ENCODE measurements at regions not wholly inside any gene's neighbourhood (a gene's known extent, or its start where the extent isn't known, plus 50 kb on each side); places are given as distances from the start of the nearest gene placed in this dataset.

DNA sequence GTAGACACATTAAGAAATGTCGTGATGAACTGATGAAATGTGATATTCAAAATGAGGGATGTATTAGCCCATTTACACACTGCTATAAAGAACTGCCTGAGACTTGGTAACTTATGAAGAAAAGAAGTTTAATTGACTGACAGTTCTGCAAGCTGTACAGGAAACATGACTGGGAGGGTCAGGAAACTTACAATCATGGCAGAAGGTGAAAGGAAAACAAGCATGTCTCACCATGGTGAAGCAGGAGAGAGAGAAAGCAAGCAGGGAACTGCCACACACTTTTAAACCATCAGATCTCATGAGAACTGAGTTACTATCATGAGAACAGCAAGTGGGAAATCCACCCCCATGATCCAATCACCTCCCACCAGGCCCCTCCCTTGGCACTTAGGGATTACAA, 1010.8 kb upstream of the CELF4 start:
- Histone ChIP-seq H3K9ac (ENCODE audit: low read depth in 1 of 2, low read length in 2 of 2) (no peak overlapping the region), H3K27me3 (ENCODE audit: control insufficient read depth in 4 of 4, insufficient read depth in 4 of 4, low read length in 3 of 4) (no peaks in the 10 kb centered on the region), H3K9me3 (ENCODE audit: control insufficient read depth in 4 of 4, low read length in 3 of 4) (no peaks in the 10 kb centered on the region), H3K36me3 (ENCODE audit: control insufficient read depth in 4 of 4, insufficient read depth in 3 of 4, low read depth in 1 of 4, low read length in 3 of 4) (no peaks in the 10 kb centered on the region), H3K27ac (ENCODE audit: low read depth in 1 of 2, low read length in 2 of 2) (no peak overlapping the region), H3K4me3 (ENCODE audit: low read depth in 1 of 3, low read length in 3 of 3) (no peak overlapping the region), H3K4me1 (ENCODE audit: control insufficient read depth in 4 of 4, insufficient read depth in 4 of 4, low read length in 3 of 4) (no peaks in the 10 kb centered on the region)
- 74% methylated on average over 1 of the region's 1 CpG for WGBS
- TF ChIP-seq, protein P1, sequence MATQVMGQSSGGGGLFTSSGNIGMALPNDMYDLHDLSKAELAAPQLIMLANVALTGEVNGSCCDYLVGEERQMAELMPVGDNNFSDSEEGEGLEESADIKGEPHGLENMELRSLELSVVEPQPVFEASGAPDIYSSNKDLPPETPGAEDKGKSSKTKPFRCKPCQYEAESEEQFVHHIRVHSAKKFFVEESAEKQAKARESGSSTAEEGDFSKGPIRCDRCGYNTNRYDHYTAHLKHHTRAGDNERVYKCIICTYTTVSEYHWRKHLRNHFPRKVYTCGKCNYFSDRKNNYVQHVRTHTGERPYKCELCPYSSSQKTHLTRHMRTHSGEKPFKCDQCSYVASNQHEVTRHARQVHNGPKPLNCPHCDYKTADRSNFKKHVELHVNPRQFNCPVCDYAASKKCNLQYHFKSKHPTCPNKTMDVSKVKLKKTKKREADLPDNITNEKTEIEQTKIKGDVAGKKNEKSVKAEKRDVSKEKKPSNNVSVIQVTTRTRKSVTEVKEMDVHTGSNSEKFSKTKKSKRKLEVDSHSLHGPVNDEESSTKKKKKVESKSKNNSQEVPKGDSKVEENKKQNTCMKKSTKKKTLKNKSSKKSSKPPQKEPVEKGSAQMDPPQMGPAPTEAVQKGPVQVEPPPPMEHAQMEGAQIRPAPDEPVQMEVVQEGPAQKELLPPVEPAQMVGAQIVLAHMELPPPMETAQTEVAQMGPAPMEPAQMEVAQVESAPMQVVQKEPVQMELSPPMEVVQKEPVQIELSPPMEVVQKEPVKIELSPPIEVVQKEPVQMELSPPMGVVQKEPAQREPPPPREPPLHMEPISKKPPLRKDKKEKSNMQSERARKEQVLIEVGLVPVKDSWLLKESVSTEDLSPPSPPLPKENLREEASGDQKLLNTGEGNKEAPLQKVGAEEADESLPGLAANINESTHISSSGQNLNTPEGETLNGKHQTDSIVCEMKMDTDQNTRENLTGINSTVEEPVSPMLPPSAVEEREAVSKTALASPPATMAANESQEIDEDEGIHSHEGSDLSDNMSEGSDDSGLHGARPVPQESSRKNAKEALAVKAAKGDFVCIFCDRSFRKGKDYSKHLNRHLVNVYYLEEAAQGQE (IDR thresholded peaks at IDR 0.05), result no peak
- no peak for DNase-seq (ENCODE audit: low spot score)

DNA sequence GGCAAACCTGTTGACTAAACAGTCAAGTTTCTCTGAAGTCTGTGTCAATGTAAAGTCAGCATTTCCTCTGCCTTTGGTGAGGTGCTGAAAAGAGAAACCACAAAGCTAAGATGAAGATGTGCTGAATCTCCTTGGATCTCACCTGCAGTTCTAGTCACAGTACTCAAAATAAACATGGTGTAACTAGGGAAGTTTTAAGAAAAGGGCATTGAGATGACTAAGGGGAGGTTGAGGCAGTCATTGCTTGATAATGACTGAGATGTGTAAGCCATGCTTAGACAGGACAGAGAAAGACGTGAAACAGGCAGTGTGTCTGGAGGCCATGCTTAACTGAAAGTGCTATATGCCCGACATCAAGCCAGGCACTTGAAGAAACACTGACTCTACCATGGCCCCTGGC, 1010.0 kb upstream of the CELF4 start:
- TF ChIP-seq, protein P2, sequence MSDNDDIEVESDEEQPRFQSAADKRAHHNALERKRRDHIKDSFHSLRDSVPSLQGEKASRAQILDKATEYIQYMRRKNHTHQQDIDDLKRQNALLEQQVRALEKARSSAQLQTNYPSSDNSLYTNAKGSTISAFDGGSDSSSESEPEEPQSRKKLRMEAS (IDR thresholded peaks at IDR 0.05), result no peak
- Histone ChIP-seq H3K27me3 (ENCODE audit: control insufficient read depth in 4 of 4, insufficient read depth in 4 of 4, low read length in 3 of 4) (no peaks in the 10 kb centered on the region), H3K9me3 (ENCODE audit: control insufficient read depth in 4 of 4, low read length in 3 of 4) (no peaks in the 10 kb centered on the region), H3K4me3 (ENCODE audit: low read depth in 1 of 3, low read length in 3 of 3) (no peak overlapping the region), H3K27ac (ENCODE audit: low read depth in 1 of 2, low read length in 2 of 2) (no peak overlapping the region), H3K9ac (ENCODE audit: low read depth in 1 of 2, low read length in 2 of 2) (no peak overlapping the region), H3K4me1 (ENCODE audit: control insufficient read depth in 4 of 4, insufficient read depth in 4 of 4, low read length in 3 of 4) (no peaks in the 10 kb centered on the region), H3K36me3 (ENCODE audit: control insufficient read depth in 4 of 4, insufficient read depth in 3 of 4, low read depth in 1 of 4, low read length in 3 of 4) (no peaks in the 10 kb centered on the region)
- WGBS, result 77% methylated on average over 2 of the region's 2 CpGs
- no peak for DNase-seq (ENCODE audit: low spot score)

DNA sequence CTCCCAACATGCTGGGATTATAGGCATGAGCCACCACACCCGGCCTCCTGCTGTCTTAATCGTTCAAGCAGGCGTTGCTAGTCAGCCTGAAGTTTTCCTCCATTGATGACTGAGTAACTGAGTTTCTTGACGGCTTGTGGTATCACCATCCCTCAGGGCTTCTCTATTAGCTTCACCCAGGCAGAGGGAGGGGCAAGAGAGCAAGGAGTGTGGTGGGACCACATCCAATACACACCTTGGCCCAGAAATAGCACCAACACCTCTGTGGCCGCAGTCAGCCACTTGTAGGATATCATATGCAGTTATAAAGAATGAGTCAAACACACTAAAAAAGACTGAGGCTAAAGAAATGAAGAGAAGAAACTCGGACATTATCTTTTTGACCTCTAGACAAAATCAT, 1009.4 kb upstream of the CELF4 start:
- 80% methylated on average over 6 of the region's 6 CpGs for WGBS
- no peaks in the 10 kb centered on the region for H3K27me3 ChIP-seq (ENCODE audit: control insufficient read depth in 4 of 4, insufficient read depth in 4 of 4, low read length in 3 of 4)
- H3K4me3 ChIP-seq (ENCODE audit: low read depth in 1 of 3, low read length in 3 of 3), result no peak overlapping the region
- no peaks in the 10 kb centered on the region for H3K36me3 ChIP-seq (ENCODE audit: control insufficient read depth in 4 of 4, insufficient read depth in 3 of 4, low read depth in 1 of 4, low read length in 3 of 4)
- TF ChIP-seq HNF4G (IDR thresholded peaks at IDR 0.05) (no peak), GABPA (IDR thresholded peaks at IDR 0.05 in 1 of 2, conservative IDR thresholded peaks at IDR 0.05 in 1 of 2) (no peak), FOXA1 (IDR thresholded peaks at IDR 0.05) (no peak), EGR1 (IDR thresholded peaks at IDR 0.05; ENCODE audit: low read depth in 2 of 2) (no peak), YY1 (IDR thresholded peaks at IDR 0.05) (no peak), NR2F2 (IDR thresholded peaks at IDR 0.05) (no peak), HNF4A (conservative IDR thresholded peaks at IDR 0.05) (no peak), TAF1 (conservative IDR thresholded peaks at IDR 0.05) (no peak), RXRA (IDR thresholded peaks at IDR 0.05) (no peak), FOXA2 (IDR thresholded peaks at IDR 0.05) (no peak), SP1 (IDR thresholded peaks at IDR 0.05) (no peak)
- TF ChIP-seq, protein P2 (IDR thresholded peaks at IDR 0.05), result no peak
- TF ChIP-seq, protein P3, sequence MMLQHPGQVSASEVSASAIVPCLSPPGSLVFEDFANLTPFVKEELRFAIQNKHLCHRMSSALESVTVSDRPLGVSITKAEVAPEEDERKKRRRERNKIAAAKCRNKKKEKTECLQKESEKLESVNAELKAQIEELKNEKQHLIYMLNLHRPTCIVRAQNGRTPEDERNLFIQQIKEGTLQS (IDR thresholded peaks at IDR 0.05), result no peak
- TF ChIP-seq, protein P4, sequence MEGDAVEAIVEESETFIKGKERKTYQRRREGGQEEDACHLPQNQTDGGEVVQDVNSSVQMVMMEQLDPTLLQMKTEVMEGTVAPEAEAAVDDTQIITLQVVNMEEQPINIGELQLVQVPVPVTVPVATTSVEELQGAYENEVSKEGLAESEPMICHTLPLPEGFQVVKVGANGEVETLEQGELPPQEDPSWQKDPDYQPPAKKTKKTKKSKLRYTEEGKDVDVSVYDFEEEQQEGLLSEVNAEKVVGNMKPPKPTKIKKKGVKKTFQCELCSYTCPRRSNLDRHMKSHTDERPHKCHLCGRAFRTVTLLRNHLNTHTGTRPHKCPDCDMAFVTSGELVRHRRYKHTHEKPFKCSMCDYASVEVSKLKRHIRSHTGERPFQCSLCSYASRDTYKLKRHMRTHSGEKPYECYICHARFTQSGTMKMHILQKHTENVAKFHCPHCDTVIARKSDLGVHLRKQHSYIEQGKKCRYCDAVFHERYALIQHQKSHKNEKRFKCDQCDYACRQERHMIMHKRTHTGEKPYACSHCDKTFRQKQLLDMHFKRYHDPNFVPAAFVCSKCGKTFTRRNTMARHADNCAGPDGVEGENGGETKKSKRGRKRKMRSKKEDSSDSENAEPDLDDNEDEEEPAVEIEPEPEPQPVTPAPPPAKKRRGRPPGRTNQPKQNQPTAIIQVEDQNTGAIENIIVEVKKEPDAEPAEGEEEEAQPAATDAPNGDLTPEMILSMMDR (IDR thresholded peaks at IDR 0.05; ENCODE audit: low read depth, low read length, missing input control), result no peak
- TF ChIP-seq, protein P5, sequence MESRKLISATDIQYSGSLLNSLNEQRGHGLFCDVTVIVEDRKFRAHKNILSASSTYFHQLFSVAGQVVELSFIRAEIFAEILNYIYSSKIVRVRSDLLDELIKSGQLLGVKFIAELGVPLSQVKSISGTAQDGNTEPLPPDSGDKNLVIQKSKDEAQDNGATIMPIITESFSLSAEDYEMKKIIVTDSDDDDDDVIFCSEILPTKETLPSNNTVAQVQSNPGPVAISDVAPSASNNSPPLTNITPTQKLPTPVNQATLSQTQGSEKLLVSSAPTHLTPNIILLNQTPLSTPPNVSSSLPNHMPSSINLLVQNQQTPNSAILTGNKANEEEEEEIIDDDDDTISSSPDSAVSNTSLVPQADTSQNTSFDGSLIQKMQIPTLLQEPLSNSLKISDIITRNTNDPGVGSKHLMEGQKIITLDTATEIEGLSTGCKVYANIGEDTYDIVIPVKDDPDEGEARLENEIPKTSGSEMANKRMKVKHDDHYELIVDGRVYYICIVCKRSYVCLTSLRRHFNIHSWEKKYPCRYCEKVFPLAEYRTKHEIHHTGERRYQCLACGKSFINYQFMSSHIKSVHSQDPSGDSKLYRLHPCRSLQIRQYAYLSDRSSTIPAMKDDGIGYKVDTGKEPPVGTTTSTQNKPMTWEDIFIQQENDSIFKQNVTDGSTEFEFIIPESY (IDR thresholded peaks at IDR 0.05), result no peak
- H3K27ac ChIP-seq (ENCODE audit: low read depth in 1 of 2, low read length in 2 of 2), result no peak overlapping the region
- H3K9ac ChIP-seq (ENCODE audit: low read depth in 1 of 2, low read length in 2 of 2), result no peak overlapping the region
- H3K4me1 ChIP-seq (ENCODE audit: control insufficient read depth in 4 of 4, insufficient read depth in 4 of 4, low read length in 3 of 4), result no peaks in the 10 kb centered on the region
- no peaks in the 10 kb centered on the region for H3K9me3 ChIP-seq (ENCODE audit: control insufficient read depth in 4 of 4, low read length in 3 of 4)
- DNase-seq (ENCODE audit: low spot score), result no peak

All from liver (tissue), 8 donors.